Progenitor cell of endocrine pancreas (in vitro differentiated cells): ENCODE measurements at regions not wholly inside any gene's neighbourhood (a gene's known extent, or its start where the extent isn't known, plus 50 kb on each side); places are given as distances from the start of the nearest gene placed in this dataset.

Source experiments
- DNase-seq: peaks from one replicate; pipeline ENCODE4 v3.0.0; 2021; ENCODE audit warnings: low spot score; ENCODE audit not compliant: unreplicated experiment
- H3K27ac Mint-ChIP-seq: 2 replicates; pipeline ENCODE4 v1.8.0; 2021; ENCODE audit warnings: mild to moderate bottlenecking, moderate library complexity, mixed read lengths
- H3K27me3 Mint-ChIP-seq: 2 replicates; pipeline ENCODE4 v1.8.0; 2021; ENCODE audit warnings: mixed read lengths
- H3K36me3 Mint-ChIP-seq: 2 replicates; pipeline ENCODE4 v1.8.0; 2022; ENCODE audit warnings: mixed read lengths; ENCODE audit not compliant: insufficient read depth
- H3K4me1 Mint-ChIP-seq: 2 replicates; pipeline ENCODE4 v1.8.0; 2021; ENCODE audit warnings: low read depth, mixed read lengths
- H3K4me3 Mint-ChIP-seq: 2 replicates; pipeline ENCODE4 v1.8.0; 2021; ENCODE audit warnings: low read depth, mild to moderate bottlenecking, moderate library complexity, mixed read lengths
- H3K9me3 Mint-ChIP-seq: 2 replicates; pipeline ENCODE4 v1.8.0; 2021; ENCODE audit warnings: low read depth, mixed read lengths
- TF ChIP-seq, protein P1 (sequence below): fragments of 200-600 bp; sonication (generic); IDR thresholded peaks from one replicate; pipeline ENCODE4 v1.5.0; 2021; ENCODE audit warnings: antibody characterized with exemption, mild to moderate bottlenecking; ENCODE audit not compliant: unreplicated experiment

DNA sequence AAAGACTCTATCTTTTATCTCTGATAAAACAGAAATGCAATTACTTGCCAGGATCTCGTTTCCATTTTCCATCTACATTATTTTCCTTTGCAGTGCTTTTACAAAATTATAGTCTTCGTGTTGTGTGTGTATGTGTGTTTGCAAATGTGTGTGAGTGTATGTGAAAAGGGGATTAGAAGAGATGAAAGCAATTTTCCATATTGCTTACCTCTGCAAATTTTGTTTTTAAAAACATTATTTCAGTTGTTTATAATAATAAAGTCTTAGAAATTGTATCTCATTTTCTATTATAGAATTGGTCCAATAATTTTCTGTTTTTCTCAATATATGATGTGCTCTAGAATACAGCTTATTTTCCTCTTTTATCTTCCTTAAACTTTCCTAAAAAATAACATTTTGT, 421.3 kb upstream of the ANKRD30A start:
- TF ChIP-seq, protein P1, sequence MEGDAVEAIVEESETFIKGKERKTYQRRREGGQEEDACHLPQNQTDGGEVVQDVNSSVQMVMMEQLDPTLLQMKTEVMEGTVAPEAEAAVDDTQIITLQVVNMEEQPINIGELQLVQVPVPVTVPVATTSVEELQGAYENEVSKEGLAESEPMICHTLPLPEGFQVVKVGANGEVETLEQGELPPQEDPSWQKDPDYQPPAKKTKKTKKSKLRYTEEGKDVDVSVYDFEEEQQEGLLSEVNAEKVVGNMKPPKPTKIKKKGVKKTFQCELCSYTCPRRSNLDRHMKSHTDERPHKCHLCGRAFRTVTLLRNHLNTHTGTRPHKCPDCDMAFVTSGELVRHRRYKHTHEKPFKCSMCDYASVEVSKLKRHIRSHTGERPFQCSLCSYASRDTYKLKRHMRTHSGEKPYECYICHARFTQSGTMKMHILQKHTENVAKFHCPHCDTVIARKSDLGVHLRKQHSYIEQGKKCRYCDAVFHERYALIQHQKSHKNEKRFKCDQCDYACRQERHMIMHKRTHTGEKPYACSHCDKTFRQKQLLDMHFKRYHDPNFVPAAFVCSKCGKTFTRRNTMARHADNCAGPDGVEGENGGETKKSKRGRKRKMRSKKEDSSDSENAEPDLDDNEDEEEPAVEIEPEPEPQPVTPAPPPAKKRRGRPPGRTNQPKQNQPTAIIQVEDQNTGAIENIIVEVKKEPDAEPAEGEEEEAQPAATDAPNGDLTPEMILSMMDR = no peak
- H3K36me3 Mint-ChIP-seq = peaks cover 3% of the 10 kb centered on the region
- no peak overlapping the region for H3K27ac Mint-ChIP-seq
- peaks cover 16% of the 10 kb centered on the region for H3K9me3 Mint-ChIP-seq
- DNase-seq = no peak
- H3K4me3 Mint-ChIP-seq = no peak overlapping the region
- H3K27me3 Mint-ChIP-seq = no peaks in the 10 kb centered on the region
- H3K4me1 Mint-ChIP-seq = peaks cover 13% of the 10 kb centered on the region

DNA sequence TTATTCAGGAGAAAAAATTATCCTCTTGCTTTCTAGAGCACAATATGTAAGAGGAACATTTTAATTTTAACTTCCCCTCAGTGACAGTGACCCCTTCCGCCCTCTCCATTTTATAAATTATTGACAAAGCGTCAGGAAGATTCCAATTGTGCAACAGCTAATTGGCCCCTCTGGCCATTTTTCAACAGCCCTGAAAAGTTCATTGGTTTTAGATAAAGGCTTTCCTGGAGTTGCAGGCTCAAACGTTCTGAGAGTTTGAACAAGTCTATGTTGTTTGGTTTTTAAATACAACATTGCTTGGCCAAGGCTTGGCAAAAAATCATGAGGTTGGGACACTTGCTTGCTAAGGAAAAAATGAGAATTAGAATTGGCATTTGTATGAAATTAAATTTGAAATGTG, 422.2 kb upstream of the ANKRD30A start:
- TF ChIP-seq, protein P1 = no peak
- Mint-ChIP-seq H3K4me3 (no peak overlapping the region), H3K27ac (no peak overlapping the region), H3K9me3 (peaks cover 16% of the 10 kb centered on the region), H3K36me3 (peaks cover 3% of the 10 kb centered on the region), H3K4me1 (peaks cover 13% of the 10 kb centered on the region), H3K27me3 (no peaks in the 10 kb centered on the region)
- no peak for DNase-seq

GRCh38 chr10:36700123-36700522, 425.3 kb upstream of the ANKRD30A start:
- H3K27me3 Mint-ChIP-seq = no peaks in the 10 kb centered on the region
- H3K36me3 Mint-ChIP-seq = peaks cover 2% of the 10 kb centered on the region
- peaks cover 9% of the 10 kb centered on the region for H3K9me3 Mint-ChIP-seq
- H3K4me1 Mint-ChIP-seq = peaks cover 11% of the 10 kb centered on the region
- TF ChIP-seq, protein P1 = no peak
- no peak overlapping the region for H3K27ac Mint-ChIP-seq
- no peak for DNase-seq
- no peak overlapping the region for H3K4me3 Mint-ChIP-seq

- H3K4me1 Mint-ChIP-seq = no peaks in the 10 kb centered on the region
- TF ChIP-seq, protein P1 = no peak
- H3K36me3 Mint-ChIP-seq = no peaks in the 10 kb centered on the region
- H3K4me3 Mint-ChIP-seq = no peak overlapping the region
- H3K27ac Mint-ChIP-seq = no peak overlapping the region
- no peaks in the 10 kb centered on the region for H3K27me3 Mint-ChIP-seq
- no peaks in the 10 kb centered on the region for H3K9me3 Mint-ChIP-seq
- no peak for DNase-seq
These were observed 432.6 kb upstream of the ANKRD30A start for GRCh38 chr10:36692759-36693158.

DNA sequence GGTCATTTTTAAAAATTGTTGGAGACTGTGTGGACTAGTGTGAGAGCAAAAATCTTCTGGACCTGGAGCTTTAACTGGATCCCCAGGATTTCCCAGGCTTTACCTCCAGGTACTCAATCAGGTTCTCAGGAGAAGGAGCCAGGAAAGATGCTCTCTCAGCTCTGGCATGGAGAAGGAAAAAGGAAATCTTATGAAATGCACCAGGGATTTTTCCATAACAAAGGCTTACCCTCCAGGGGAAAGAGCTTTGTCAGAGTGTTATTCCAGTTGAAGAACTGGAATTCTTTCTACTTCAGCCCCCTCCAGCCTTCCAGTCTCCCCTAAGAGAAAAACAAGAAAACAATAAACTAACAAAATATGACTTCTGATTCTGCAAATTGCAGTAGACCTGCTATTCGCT, 436.7 kb upstream of the ANKRD30A start:
- Mint-ChIP-seq H3K4me1 (peaks cover 4% of the 10 kb centered on the region), H3K9me3 (peaks cover 9% of the 10 kb centered on the region), H3K4me3 (no peak overlapping the region), H3K27ac (no peak overlapping the region), H3K27me3 (no peaks in the 10 kb centered on the region), H3K36me3 (no peaks in the 10 kb centered on the region)
- DNase-seq = no peak
- TF ChIP-seq, protein P1 = no peak
